WTC11 (cell line): ENCODE measurements at regions not wholly inside any gene's neighbourhood (a gene's known extent, or its start where the extent isn't known, plus 50 kb on each side); places are given as distances from the start of the nearest gene placed in this dataset.

ENCODE experiments used
- ATAC-seq: fragments of 200-7000 bp; cut with Tn5 transposase; 2 replicates; pipeline ENCODE4 v1.10.0; 2021; ENCODE audit warnings: mild to moderate bottlenecking, moderate library complexity
- CTCF ChIA-PET: fragments of 300-600 bp; sonication (Branson Sonifier 250); formaldehyde crosslinking; loops from one replicate; lab custom pipeline; 2021; ENCODE audit warnings: antibody characterized with exemption; lab: Charles Lee
- POLR2A ChIA-PET: fragments of 350-600 bp; sonication (Branson Sonifier 250); formaldehyde crosslinking; loops from one replicate; lab custom pipeline; 2021; ENCODE audit warnings: antibody characterized with exemption; lab: Charles Lee
- DNase-seq: peaks from one replicate; pipeline ENCODE4 v3.0.0; 2021; ENCODE audit warnings: low spot score
- H3K27ac Mint-ChIP-seq: 2 replicates; pipeline ENCODE4 v1.8.0; 2021; ENCODE audit warnings: mixed read lengths
- H3K27me3 Mint-ChIP-seq: 2 replicates; pipeline ENCODE4 v1.8.0; 2021; ENCODE audit warnings: low read depth, mild to moderate bottlenecking, moderate library complexity, mixed read lengths
- H3K36me3 Mint-ChIP-seq: 2 replicates; pipeline ENCODE4 v1.8.0; 2021; ENCODE audit warnings: mixed read lengths
- H3K4me1 Mint-ChIP-seq: 2 replicates; pipeline ENCODE4 v1.8.0; 2022; ENCODE audit warnings: mixed read lengths
- H3K4me3 Mint-ChIP-seq: 2 replicates; pipeline ENCODE4 v1.8.0; 2021; ENCODE audit warnings: mild to moderate bottlenecking, moderate library complexity, mixed read lengths
- H3K9me3 Mint-ChIP-seq: 2 replicates; pipeline ENCODE4 v1.8.0; 2021; ENCODE audit warnings: mixed read lengths
- AFF4 ChIP-seq: sonication (generic); formaldehyde crosslinking; IDR thresholded peaks from 2 replicates; pipeline ENCODE4 v1.8.1; 2023; ENCODE audit warnings: mild to moderate bottlenecking, missing genetic modification reagents, borderline replicate concordance
- ELF4 ChIP-seq: sonication (generic); formaldehyde crosslinking; IDR thresholded peaks from 2 replicates; pipeline ENCODE4 v1.8.1; 2022; ENCODE audit warnings: low read depth, mild to moderate bottlenecking, moderate library complexity, missing genetic modification reagents
- FOXJ3 ChIP-seq: sonication (generic); formaldehyde crosslinking; IDR thresholded peaks from 2 replicates; pipeline ENCODE4 v1.9.0; 2021; ENCODE audit warnings: missing genetic modification reagents, mild to moderate bottlenecking, borderline replicate concordance
- FOXP1 ChIP-seq: sonication (generic); formaldehyde crosslinking; IDR thresholded peaks from 2 replicates; pipeline ENCODE4 v1.8.0; 2022; ENCODE audit warnings: missing genetic modification reagents, mild to moderate bottlenecking, moderate library complexity, borderline replicate concordance
- GRHL2 ChIP-seq: fragments of 250-450 bp; sonication (Bioruptor Pico); IDR thresholded peaks from 2 replicates; pipeline ENCODE4 v1.8.0; 2022; ENCODE audit warnings: mild to moderate bottlenecking, moderate library complexity; ENCODE audit not compliant: insufficient replicate concordance, severe bottlenecking
- HMGXB4 ChIP-seq: sonication (generic); formaldehyde crosslinking; IDR thresholded peaks from 2 replicates; pipeline ENCODE4 v1.8.1; 2023; ENCODE audit warnings: mild to moderate bottlenecking, moderate library complexity, missing genetic modification reagents
- IRF2 ChIP-seq: sonication (generic); formaldehyde crosslinking; IDR thresholded peaks from 2 replicates; pipeline ENCODE4 v1.8.0; 2022; ENCODE audit warnings: low read depth, missing genetic modification reagents, borderline replicate concordance
- KAT7 ChIP-seq: sonication (generic); formaldehyde crosslinking; IDR thresholded peaks from 2 replicates; pipeline ENCODE4 v1.8.1; 2023; ENCODE audit warnings: missing genetic modification reagents, mild to moderate bottlenecking, borderline replicate concordance
- MAX ChIP-seq: sonication (generic); formaldehyde crosslinking; IDR thresholded peaks from 2 replicates; pipeline ENCODE4 v1.8.0; 2022; ENCODE audit warnings: mild to moderate bottlenecking, missing genetic modification reagents
- MLX ChIP-seq: sonication (generic); formaldehyde crosslinking; IDR thresholded peaks from 2 replicates; pipeline ENCODE4 v1.8.1; 2023; ENCODE audit warnings: mild to moderate bottlenecking, missing genetic modification reagents, moderate library complexity
- NFE2L1 ChIP-seq: sonication (generic); formaldehyde crosslinking; IDR thresholded peaks from 2 replicates; pipeline ENCODE4 v1.8.1; 2023; ENCODE audit warnings: missing genetic modification reagents
- RELA ChIP-seq: sonication (generic); formaldehyde crosslinking; IDR thresholded peaks from 2 replicates; pipeline ENCODE4 v1.8.1; 2022; ENCODE audit warnings: missing genetic modification reagents, mild to moderate bottlenecking, borderline replicate concordance
- SMAD3 ChIP-seq: sonication (generic); formaldehyde crosslinking; IDR thresholded peaks from 2 replicates; pipeline ENCODE4 v1.8.0; 2022; ENCODE audit warnings: missing genetic modification reagents, mild to moderate bottlenecking, borderline replicate concordance
- SOX15 ChIP-seq: fragments of 250-450 bp; sonication (Bioruptor Pico); IDR thresholded peaks from 2 replicates; pipeline ENCODE4 v1.9.0; 2021; ENCODE audit warnings: mild to moderate bottlenecking
- ZBTB43 ChIP-seq: sonication (generic); formaldehyde crosslinking; IDR thresholded peaks from 2 replicates; pipeline ENCODE4 v1.8.1; 2023; ENCODE audit warnings: mild to moderate bottlenecking, missing genetic modification reagents
- ZNF121 ChIP-seq: sonication (generic); formaldehyde crosslinking; IDR thresholded peaks from 2 replicates; pipeline ENCODE4 v1.8.0; 2023; ENCODE audit warnings: missing genetic modification reagents
- ZNF263 ChIP-seq: sonication (generic); formaldehyde crosslinking; IDR thresholded peaks from 2 replicates; pipeline ENCODE4 v1.8.1; 2022; ENCODE audit warnings: low read depth, mild to moderate bottlenecking, moderate library complexity, missing genetic modification reagents
- ZNF317 ChIP-seq: sonication (generic); formaldehyde crosslinking; IDR thresholded peaks from 2 replicates; pipeline ENCODE4 v1.8.1; 2023; ENCODE audit warnings: low read depth, mild to moderate bottlenecking, moderate library complexity, missing genetic modification reagents, borderline replicate concordance
- ZNF396 ChIP-seq: fragments of 250-450 bp; sonication (Bioruptor Pico); IDR thresholded peaks from 2 replicates; pipeline ENCODE4 v1.8.0; 2021; ENCODE audit warnings: mild to moderate bottlenecking, moderate library complexity, borderline replicate concordance
- TF ChIP-seq, protein P1 (sequence below): fragments of 250-450 bp; sonication (Bioruptor Pico); IDR thresholded peaks from 2 replicates; pipeline ENCODE4 v1.9.0; 2021; ENCODE audit warnings: mild to moderate bottlenecking
- TF ChIP-seq, protein P2 (sequence below): sonication (generic); formaldehyde crosslinking; IDR thresholded peaks from 2 replicates; pipeline ENCODE4 v1.8.1; 2023; ENCODE audit warnings: mild to moderate bottlenecking, missing genetic modification reagents, moderate library complexity

DNA sequence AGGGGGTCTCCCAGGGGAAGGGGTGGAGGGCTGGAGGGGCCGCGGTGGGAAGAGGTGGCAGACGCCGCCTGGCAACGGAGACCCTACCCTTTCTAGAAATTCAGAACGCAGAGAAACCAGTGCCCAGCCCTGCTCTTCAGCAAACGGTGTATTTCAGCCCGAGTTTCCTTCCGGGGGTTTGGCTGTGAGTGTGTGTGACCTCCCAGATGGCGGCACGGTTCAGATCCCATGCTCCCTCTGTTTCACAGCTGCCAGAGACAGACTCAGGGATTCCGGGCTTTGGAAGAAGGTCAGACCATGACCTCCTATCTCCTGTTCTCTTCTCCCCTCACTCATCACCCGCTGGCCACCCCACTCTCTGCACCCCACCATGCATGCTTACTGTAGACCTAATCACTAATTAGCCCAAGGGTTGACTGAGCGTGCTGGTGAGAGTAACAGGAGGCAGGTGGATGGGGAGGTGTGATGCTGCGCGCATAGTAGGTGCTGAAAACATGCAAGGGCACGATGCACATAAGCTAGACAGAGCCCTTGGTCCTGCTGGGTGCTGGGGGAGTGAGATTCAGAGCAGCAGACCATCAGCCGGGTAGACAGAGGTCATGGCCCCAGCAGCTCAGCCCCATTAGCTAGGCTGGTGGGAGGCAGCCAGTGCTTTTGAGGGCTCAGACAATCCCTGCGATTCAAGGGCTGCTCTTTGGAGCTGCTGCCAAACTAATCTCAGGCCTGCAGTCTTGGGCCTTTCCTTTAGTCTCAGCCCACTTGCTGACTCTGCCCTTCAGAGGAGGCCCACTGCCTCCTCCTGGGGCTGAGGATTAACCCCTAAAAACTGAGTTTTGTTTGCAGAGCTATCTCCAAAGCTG is 256.5 kb upstream of the CADM1 start:
- no peak overlapping the region for H3K27ac Mint-ChIP-seq
- H3K4me3 Mint-ChIP-seq, result peak overlapping the region; percentile 61
- ChIA-PET POLR2A (no interaction called here), CTCF (interaction anchor here (0.7 to 1.8 kb wide), 8 partner anchors 15 to 426 kb away, joined by 3 to 6 read pairs (median 3); no protein-coding TSS in a partner anchor)
- ATAC-seq (peak; percentile 10), DNase-seq (no peak)
- no peaks in the 10 kb centered on the region for H3K36me3 Mint-ChIP-seq
- peaks cover 64% of the 10 kb centered on the region for H3K27me3 Mint-ChIP-seq
- no peaks in the 10 kb centered on the region for H3K9me3 Mint-ChIP-seq
- peaks cover 9% of the 10 kb centered on the region for H3K4me1 Mint-ChIP-seq
- TF ChIP-seq MAX, result peak; percentile 36; the same call in 1 of the 2 replicates
- TF ChIP-seq FOXP1 (CRISPR knock-in tag), result no peak

DNA sequence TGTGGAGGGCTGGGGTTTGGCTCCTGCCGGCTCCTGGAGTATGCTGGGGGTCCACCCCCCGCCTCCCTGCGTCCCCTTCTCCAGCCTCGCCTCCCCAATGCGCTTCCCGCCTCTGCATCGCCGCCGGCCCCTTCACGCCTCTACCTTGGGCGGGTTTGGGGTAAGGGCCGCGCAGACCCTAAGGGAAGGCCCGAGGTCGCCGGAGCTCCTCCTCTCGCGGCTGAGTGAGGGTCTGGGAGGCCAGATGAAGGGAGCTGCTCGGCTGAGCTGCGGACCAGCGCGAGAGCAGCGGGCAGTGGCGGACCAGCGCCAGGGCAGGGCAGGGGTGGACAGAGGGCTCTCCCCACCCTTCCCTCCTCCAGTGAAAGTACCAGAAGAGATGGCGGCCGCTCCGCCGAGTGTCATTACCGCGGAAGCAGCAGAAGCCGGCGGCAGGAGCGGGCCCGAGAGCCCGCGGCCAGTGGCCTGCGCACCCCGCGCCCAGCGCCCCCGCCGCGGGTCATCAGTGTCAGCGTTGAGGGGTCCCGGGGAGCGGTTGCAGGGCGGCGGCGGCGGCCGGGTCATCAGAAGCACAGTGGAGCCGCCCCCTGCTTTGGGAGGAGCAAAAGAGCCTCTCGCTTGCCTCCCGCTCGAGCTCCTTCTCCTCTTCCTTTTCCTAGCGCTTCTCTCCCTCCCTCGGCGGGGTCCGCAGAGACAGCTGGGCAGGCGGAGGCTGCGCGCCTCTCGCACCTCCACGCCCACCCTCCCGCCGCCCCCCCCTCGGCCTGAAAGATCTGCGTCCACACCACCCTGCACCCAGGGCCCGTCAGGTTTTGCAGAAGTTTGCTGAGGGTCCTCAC is 255.6 kb upstream of the CADM1 start:
- POLR2A ChIA-PET, result no interaction called here
- Mint-ChIP-seq H3K27ac (no peak overlapping the region), H3K4me3 (peak overlapping the region; percentile 70), H3K9me3 (no peaks in the 10 kb centered on the region), H3K36me3 (no peaks in the 10 kb centered on the region), H3K27me3 (peaks cover 64% of the 10 kb centered on the region), H3K4me1 (peaks cover 9% of the 10 kb centered on the region)
- CTCF ChIA-PET, result interaction anchor here (0.7 to 1.8 kb wide), 8 partner anchors 15 to 319 kb away, joined by 3 to 6 read pairs (median 4); no protein-coding TSS in a partner anchor
- peak; percentile 68 for ATAC-seq
- DNase-seq, result peak; percentile 56
- TF ChIP-seq, protein P1, sequence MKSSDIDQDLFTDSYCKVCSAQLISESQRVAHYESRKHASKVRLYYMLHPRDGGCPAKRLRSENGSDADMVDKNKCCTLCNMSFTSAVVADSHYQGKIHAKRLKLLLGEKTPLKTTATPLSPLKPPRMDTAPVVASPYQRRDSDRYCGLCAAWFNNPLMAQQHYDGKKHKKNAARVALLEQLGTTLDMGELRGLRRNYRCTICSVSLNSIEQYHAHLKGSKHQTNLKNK, result no peak
- TF ChIP-seq IRF2 (CRISPR knock-in tag), result no peak
- TF ChIP-seq KAT7 (CRISPR knock-in tag), result 0 out of 2 replicates have a peak, but pooled peaks have one; percentile 65
- no peak for TF ChIP-seq SOX15 (CRISPR knock-in tag)
- peak; percentile 75 for TF ChIP-seq MAX
- TF ChIP-seq GRHL2 (CRISPR knock-in tag), result no peak
- TF ChIP-seq HMGXB4 (CRISPR knock-in tag), result peak; percentile 70
- 0 out of 2 replicates have a peak, but pooled peaks have one; percentile 19 for TF ChIP-seq RELA (CRISPR knock-in tag)
- no peak for TF ChIP-seq ZNF263 (CRISPR knock-in tag)
- TF ChIP-seq ZNF121, result no peak
- TF ChIP-seq SMAD3, result 0 out of 2 replicates have a peak, but pooled peaks have one; percentile 13
- no peak for TF ChIP-seq FOXJ3 (CRISPR knock-in tag)
- no peak for TF ChIP-seq NFE2L1 (CRISPR knock-in tag)
- TF ChIP-seq ZNF317, result 0 out of 2 replicates have a peak, but pooled peaks have one; percentile 6
- TF ChIP-seq, protein P2, sequence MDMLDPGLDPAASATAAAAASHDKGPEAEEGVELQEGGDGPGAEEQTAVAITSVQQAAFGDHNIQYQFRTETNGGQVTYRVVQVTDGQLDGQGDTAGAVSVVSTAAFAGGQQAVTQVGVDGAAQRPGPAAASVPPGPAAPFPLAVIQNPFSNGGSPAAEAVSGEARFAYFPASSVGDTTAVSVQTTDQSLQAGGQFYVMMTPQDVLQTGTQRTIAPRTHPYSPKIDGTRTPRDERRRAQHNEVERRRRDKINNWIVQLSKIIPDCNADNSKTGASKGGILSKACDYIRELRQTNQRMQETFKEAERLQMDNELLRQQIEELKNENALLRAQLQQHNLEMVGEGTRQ (CRISPR knock-in tag), result no peak
- no peak for TF ChIP-seq ZBTB43 (CRISPR knock-in tag)
- peak; percentile 62; the same call in 1 of the 2 replicates for TF ChIP-seq AFF4 (CRISPR knock-in tag)
- TF ChIP-seq ELF4 (CRISPR knock-in tag), result 0 out of 2 replicates have a peak, but pooled peaks have one; percentile 25
- TF ChIP-seq MLX (CRISPR knock-in tag), result 0 out of 2 replicates have a peak, but pooled peaks have one; percentile 83
- TF ChIP-seq ZNF396 (CRISPR knock-in tag), result no peak
